NCI-H2081 treated with DMSO at 0.1 percent for 48 hours (cell line): ENCODE measurements at regions not wholly inside any gene's neighbourhood (a gene's known extent, or its start where the extent isn't known, plus 50 kb on each side); places are given as distances from the start of the nearest gene placed in this dataset.
"Not testable (repeated sequence)": the region's sequence is repeated elsewhere in the genome, so short reads cannot be mapped to it uniquely, and the experiment has no call there.

Source experiments
- DNase-seq: peaks from one replicate; lab custom pipeline; 2025; lab: John Stamatoyannopoulos, UW

- no peak for DNase-seq
Observed at GRCh38 chr13:89486065-89486464, 1814.9 kb downstream of the SLITRK5 start.

- DNase-seq = no peak
Observed at GRCh38 chr13:89486709-89487108, 1815.5 kb downstream of the SLITRK5 start.

- DNase-seq = no peak
Observed at GRCh38 chr13:89490661-89491060, 1819.5 kb downstream of the SLITRK5 start.

- no peak for DNase-seq
Observed at GRCh38 chr13:89496478-89496877, 1825.3 kb downstream of the SLITRK5 start.

DNA sequence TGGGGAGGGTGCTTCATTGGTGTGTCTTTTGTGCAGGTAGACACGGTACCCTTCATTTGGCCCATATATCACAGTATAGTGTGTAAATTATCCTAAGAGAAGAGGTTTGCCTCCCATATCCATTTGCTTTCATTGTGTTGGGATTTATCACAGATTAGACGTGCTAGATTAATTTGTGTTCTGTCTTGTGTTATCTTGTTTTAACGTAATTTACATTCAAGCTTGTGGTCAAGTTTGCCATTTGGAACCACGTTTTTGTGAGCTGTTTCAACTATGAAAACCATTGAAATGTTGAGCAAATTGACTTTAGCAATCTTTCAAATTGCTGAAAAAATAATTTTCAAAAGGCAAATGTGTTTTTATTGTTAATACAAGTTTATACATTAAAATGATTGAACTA lies 1826.5 kb downstream of the SLITRK5 start:
- no peak for DNase-seq

DNA sequence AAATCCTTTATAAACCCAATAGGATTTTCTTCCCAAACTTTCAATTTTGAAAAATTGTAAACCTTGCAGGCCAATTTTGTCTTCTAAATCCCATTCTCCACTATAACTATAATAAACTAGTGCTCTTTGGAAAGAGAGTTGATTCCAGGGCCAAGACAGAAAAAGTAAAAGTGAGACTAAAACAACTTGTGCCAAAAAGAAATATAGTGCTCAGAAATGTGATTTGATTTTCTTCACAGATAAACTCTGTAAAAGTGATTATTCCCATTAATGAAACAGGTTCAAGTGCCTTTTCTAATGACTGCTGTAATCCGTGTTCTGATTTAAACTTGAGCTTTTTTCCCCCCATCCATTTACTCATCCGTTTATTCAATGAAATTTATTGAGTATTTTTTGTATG lies 1831.1 kb downstream of the SLITRK5 start:
- DNase-seq = no peak

DNA sequence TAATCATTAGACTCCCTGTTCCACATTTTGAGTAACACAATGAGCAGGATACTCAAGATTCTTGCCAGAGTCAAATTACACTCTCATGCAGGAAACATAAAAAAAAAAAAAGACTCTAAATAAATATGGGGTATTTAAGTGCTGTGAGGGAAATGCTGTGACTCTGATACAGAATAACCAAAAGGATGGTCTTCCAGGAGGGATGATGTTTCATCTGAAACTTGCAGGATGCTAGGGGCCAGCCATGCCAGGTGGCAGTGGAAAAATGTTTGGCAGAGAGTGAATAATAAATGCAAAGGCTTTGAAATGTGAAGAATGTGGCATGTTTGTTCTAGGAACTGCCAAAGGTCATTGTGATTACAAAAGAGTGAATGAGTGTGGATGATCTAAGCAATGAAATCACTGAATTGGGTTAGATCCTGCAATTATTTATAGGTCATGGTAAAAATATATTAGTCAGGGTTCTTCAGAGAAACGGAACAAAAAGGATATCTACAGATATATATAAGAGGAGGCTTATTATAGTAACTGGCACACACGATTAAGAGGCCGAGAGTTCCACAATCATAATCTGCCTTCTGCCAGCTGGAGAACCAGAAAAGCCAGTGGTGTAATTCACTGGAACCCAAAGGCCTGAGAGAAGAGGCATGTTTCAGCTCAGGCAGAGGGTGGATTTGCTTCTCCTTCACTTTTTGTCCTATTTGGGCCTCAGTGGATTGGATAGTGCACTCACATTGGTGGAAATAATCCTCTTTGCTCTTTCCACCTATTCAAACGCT lies 1832.8 kb upstream of the MIR17HG start:
- DNase-seq = no peak

DNA sequence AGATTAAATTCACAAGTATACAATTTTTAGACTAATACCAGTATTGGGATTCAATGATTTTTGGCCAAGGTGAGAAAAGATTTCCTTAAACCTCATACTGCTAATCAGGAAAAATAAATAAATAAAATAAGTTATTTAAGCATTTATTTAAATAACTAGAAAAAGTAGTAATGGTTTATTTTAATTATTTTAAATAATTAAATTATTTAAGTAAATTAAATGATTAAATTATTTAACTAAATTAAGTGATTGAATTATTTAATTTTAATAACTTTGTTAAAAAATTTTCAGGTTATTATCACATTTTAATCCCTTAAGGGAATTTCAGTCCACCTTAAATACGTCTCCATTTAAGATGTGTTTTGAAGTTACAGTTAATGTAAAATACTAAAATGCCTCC lies 1831.5 kb upstream of the MIR17HG start:
- no peak for DNase-seq

DNA sequence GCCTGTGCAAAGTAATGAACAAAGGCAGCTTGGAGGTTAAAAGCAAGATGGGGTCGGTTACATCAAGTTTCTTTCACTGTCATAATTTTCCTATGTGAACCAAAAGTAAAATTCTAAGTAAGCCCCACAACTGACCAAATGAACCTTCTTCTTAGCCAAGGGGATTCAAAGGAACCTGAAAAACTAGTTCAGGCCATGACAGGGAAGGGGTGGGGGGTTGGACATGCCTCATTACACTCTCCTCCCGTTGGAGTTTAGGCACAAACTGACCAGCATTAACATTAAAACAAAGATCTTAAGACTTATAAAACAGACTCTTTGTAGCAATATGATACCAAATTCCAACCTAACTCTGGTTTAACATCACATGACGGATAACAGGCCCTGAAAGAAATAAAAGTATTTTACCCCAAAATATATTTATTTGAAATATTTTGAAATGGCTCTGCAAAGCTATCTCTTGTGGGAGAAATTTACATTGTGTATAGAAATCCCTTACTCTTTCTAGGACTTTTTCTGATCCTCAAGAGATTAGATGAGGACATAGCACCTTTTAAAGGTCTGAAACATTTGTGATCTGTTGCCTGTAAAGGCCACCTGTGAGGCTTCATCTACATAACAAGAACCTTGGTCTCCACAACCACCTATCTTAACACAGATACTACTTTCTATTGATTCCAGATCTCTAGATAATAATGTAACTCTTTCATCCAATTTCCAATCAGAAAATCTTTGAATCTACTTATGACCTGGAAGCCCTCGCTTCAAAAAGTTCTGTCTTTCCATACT lies 1829.0 kb upstream of the MIR17HG start:
- no peak for DNase-seq

- DNase-seq = no peak
Observed at GRCh38 chr13:89520468-89520867, 1827.0 kb upstream of the MIR17HG start.

DNA sequence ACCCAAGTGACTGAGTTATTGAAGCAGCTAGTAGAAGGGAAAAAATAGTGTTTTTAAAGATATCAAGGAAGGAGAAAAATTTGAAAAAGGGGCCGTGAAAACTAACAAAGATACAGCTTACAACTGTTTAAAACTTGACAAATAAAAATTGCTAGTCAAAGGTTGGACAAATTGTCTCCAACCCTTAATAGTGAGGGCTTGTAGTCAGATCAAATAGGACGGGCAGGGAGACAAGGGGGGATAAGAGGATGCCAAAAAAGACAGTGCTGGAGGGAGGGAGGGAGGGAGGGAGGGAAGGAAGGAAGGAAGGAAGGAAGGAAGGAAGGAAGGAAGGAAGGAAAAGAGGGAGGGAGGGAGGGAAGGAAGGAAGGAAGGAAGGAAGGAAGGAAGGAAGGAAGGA lies 1825.8 kb upstream of the MIR17HG start:
- DNase-seq = not testable (repeated sequence)

GRCh38 chr13:89541091-89542030 lies 1806.1 kb upstream of the MIR17HG start:
- DNase-seq = no peak

GRCh38 chr13:89550938-89551337 lies 1796.5 kb upstream of the MIR17HG start:
- no peak for DNase-seq

- DNase-seq = no peak
Observed at GRCh38 chr13:89554801-89555200, 1792.7 kb upstream of the MIR17HG start.

GRCh38 chr13:89565476-89566100 lies 1781.9 kb upstream of the MIR17HG start:
- no peak for DNase-seq

GRCh38 chr13:89567025-89567424 lies 1780.5 kb upstream of the MIR17HG start:
- DNase-seq = no peak

DNA sequence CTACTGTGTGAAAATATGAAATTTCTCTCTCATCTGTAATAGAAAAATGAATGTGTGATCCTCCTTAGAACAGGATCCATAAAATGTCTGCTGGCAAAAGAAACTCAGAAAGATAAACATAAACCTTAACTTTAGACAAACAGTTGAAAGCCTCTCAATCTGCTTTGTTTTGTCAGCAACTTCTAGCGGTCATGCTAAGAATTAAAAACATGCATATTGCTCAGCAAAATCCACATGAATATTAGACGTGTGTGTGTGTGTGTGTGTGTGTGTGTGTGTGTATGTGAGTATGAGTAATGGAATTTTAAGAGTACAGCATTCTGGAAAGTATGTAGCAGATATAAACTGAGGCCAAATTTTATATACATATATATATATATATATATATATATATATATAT lies 1779.2 kb upstream of the MIR17HG start:
- no peak for DNase-seq

- no peak for DNase-seq
Observed at GRCh38 chr13:89568746-89569145, 1778.7 kb upstream of the MIR17HG start.

- DNase-seq = no peak
Observed at GRCh38 chr13:89571676-89572075, 1775.8 kb upstream of the MIR17HG start.

DNA sequence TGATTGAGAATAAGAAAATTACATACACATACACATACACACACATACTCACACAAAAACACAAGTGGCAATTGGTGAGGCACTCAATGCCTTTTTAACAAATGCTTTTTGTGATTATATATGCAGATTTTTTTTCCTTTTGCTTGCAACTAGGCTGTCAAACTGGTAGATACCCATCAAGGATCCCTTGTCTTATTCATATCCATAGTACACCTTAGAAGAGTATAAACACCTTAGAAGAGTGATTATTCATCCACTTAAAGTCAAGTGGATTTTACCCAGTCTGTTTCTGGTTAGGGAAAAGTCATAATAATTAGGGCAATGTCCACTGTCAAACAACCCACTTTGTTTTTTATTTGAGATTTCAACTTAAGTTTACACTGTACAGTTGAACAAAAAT lies 1773.4 kb upstream of the MIR17HG start:
- no peak for DNase-seq

DNA sequence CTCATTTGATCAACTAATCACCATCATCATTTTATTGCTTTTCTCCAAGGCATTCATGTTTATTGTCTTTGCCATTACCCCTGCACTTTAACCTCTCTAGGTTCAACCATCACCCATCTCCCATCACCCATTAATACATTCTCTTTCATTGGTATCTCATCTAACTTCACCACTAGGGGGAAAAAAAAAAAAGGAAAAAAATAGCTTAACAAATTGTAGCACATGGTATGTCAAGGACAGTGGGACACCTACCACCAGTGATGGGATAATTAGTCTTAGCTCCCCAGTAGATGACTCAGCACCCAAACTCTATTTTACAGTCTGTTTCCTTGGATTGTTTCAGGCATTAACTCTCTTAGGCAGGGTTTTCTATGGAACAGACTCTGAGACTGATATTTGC lies 1770.2 kb upstream of the MIR17HG start:
- DNase-seq = no peak

DNA sequence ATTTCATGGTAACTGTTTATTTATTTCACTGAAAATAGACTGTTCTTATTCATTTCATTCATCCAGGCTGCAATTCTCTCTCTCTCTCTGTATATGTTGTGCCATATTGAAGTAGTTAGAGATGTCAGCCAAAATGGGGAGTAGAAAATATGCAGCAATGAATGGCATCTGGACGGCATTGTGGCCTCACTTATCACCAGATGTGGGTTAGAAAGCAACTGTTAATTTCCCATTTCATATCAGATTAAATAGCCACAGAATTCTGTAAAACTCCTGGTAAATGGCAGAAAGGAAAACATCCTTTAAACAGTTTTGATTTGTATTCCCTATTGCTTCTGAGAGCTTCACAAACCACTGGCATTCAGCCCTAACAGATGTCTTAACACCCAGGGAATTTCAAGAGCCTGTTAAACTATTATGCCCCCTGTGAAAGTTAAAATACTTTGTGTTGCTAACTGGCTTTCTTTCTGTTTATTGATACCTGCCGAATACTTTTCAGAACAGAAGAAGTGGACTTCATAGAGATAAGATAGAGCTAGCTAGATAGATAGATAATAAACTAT lies 1763.3 kb upstream of the MIR17HG start:
- DNase-seq = no peak
